BJ (cell line): ENCODE measurements at regions not wholly inside any gene's neighbourhood (a gene's known extent, or its start where the extent isn't known, plus 50 kb on each side); places are given as distances from the start of the nearest gene placed in this dataset.

Source experiments
- CTCF ChIA-PET: fragments of 350-600 bp; formaldehyde crosslinking; extraction: SDS; loops from one replicate; lab custom pipeline; 2021; ENCODE audit warnings: antibody characterized with exemption, inconsistent platforms; lab: Yijun Ruan, JAX
- POLR2A ChIA-PET: fragments of 300-600 bp; sonication (Branson Sonifier 250); formaldehyde crosslinking; extraction: SDS; loops from one replicate; lab custom pipeline; 2021; ENCODE audit warnings: antibody characterized with exemption; lab: Charles Lee
- DNase-seq: peaks from one replicate; pipeline ENCODE4 v3.0.0-alpha.2; 2011; ENCODE audit warnings: low read depth
- H3K27me3 ChIP-seq: 2 replicates; pipeline ENCODE4 v1.6.0; 2011; ENCODE audit warnings: low read length; ENCODE audit not compliant: control insufficient read depth, insufficient read depth
- H3K36me3 ChIP-seq: 2 replicates; pipeline ENCODE4 v1.5.1; 2011; ENCODE audit warnings: low read length; ENCODE audit not compliant: control insufficient read depth, insufficient read depth
- H3K4me3 ChIP-seq: 2 replicates; pipeline ENCODE4 v1.5.1; 2011; ENCODE audit warnings: low read depth, mild to moderate bottlenecking, control low read depth, low read length
- CTCF ChIP-seq: IDR thresholded peaks from 2 replicates; pipeline ENCODE4 v1.5.1; 2011; ENCODE audit warnings: low read depth, mild to moderate bottlenecking, control low read depth, inconsistent platforms, low read length, moderate library complexity; ENCODE audit not compliant: insufficient read depth

- TF ChIP-seq CTCF, result no peak
- Histone ChIP-seq H3K4me3 (no peak overlapping the region), H3K27me3 (no peaks in the 10 kb centered on the region), H3K36me3 (no peaks in the 10 kb centered on the region)
- ChIA-PET CTCF (no interaction called here), POLR2A (no interaction called here)
- no peak for DNase-seq
These were observed 525.3 kb upstream of the ADGRL4 start for GRCh38 chr1:79531790-79532189.

- POLR2A ChIA-PET, result no interaction called here
These were observed 523.9 kb upstream of the ADGRL4 start for GRCh38 chr1:79530476-79530875.

GRCh38 chr1:79530055-79530454 lies 523.5 kb upstream of the ADGRL4 start:
- H3K4me3 ChIP-seq, result no peak overlapping the region
- TF ChIP-seq CTCF, result no peak
- CTCF ChIA-PET, result no interaction called here
- POLR2A ChIA-PET, result no interaction called here
- no peaks in the 10 kb centered on the region for H3K36me3 ChIP-seq
- no peaks in the 10 kb centered on the region for H3K27me3 ChIP-seq
- no peak for DNase-seq

More at GRCh38 chr1:79530476-79530875, 523.9 kb upstream of the ADGRL4 start:
- CTCF ChIA-PET, result no interaction called here
- no peak overlapping the region for H3K4me3 ChIP-seq
- no peaks in the 10 kb centered on the region for H3K36me3 ChIP-seq
- DNase-seq, result no peak
- no peaks in the 10 kb centered on the region for H3K27me3 ChIP-seq
- TF ChIP-seq CTCF, result no peak

- CTCF ChIA-PET, result no interaction called here
- Histone ChIP-seq H3K36me3 (no peaks in the 10 kb centered on the region), H3K27me3 (no peaks in the 10 kb centered on the region), H3K4me3 (no peak overlapping the region)
- TF ChIP-seq CTCF, result no peak
- no peak for DNase-seq
- POLR2A ChIA-PET, result no interaction called here
These were observed 517.6 kb upstream of the ADGRL4 start for GRCh38 chr1:79524126-79524525.

- H3K27me3 ChIP-seq, result no peaks in the 10 kb centered on the region
- no peak overlapping the region for H3K4me3 ChIP-seq
- ChIA-PET CTCF (interaction anchor here (0.6 kb wide), 2 partner anchors 679 to 722 kb away, joined by 4 to 5 read pairs; no protein-coding TSS in a partner anchor), POLR2A (no interaction called here)
- TF ChIP-seq CTCF, result no peak
- no peaks in the 10 kb centered on the region for H3K36me3 ChIP-seq
- DNase-seq, result no peak
These were observed 512.7 kb upstream of the ADGRL4 start for GRCh38 chr1:79519084-79519760.
